OCI-LY7 (cell line): ENCODE measurements at regions not wholly inside any gene's neighbourhood (a gene's known extent, or its start where the extent isn't known, plus 50 kb on each side); places are given as distances from the start of the nearest gene placed in this dataset.

ENCODE experiments used
- EZH2phosphoT487 ChIP-seq: fragments of 200-600 bp; sonication (generic); IDR thresholded peaks from 2 replicates; pipeline ENCODE4 v1.6.1; 2018; ENCODE audit warnings: low read depth, borderline replicate concordance, mild to moderate bottlenecking, mixed run types, antibody characterized with exemption, low read length, moderate library complexity, mixed read lengths
- TF ChIP-seq, protein P1 (sequence below): fragments of 200-600 bp; sonication (generic); conservative IDR thresholded peaks from 2 replicates; pipeline ENCODE4 v1.5.1; 2014; ENCODE audit warnings: mild to moderate bottlenecking, antibody characterized with exemption, low read length, moderate library complexity, mixed read lengths

DNA sequence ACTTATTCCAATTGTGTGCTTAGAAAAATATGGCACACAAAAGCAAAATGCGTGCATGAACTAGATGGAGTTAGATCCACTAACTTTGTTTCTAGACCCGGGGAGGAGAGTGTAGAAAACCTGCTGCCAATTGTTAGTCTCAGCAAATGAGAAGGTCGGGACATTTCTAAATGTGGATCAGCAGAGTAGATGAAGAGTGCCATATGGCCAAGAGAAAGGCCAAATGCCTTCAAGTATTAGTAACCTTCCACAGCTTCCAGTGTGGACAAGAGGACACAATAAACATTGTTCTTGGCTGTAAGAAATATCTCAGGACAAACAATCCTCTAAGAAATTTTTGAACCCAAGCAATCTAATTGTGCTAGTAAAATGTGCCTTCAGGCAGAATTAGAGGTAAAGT lies 690.3 kb downstream of the REEP3 start:
- no peak for TF ChIP-seq EZH2phosphoT487
- TF ChIP-seq, protein P1, sequence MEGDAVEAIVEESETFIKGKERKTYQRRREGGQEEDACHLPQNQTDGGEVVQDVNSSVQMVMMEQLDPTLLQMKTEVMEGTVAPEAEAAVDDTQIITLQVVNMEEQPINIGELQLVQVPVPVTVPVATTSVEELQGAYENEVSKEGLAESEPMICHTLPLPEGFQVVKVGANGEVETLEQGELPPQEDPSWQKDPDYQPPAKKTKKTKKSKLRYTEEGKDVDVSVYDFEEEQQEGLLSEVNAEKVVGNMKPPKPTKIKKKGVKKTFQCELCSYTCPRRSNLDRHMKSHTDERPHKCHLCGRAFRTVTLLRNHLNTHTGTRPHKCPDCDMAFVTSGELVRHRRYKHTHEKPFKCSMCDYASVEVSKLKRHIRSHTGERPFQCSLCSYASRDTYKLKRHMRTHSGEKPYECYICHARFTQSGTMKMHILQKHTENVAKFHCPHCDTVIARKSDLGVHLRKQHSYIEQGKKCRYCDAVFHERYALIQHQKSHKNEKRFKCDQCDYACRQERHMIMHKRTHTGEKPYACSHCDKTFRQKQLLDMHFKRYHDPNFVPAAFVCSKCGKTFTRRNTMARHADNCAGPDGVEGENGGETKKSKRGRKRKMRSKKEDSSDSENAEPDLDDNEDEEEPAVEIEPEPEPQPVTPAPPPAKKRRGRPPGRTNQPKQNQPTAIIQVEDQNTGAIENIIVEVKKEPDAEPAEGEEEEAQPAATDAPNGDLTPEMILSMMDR, result no peak
